ENCODE measurements at regions not wholly inside any gene's neighbourhood (a gene's known extent, or its start where the extent isn't known, plus 50 kb on each side); places are given as distances from the start of the nearest gene placed in this dataset.

DNA sequence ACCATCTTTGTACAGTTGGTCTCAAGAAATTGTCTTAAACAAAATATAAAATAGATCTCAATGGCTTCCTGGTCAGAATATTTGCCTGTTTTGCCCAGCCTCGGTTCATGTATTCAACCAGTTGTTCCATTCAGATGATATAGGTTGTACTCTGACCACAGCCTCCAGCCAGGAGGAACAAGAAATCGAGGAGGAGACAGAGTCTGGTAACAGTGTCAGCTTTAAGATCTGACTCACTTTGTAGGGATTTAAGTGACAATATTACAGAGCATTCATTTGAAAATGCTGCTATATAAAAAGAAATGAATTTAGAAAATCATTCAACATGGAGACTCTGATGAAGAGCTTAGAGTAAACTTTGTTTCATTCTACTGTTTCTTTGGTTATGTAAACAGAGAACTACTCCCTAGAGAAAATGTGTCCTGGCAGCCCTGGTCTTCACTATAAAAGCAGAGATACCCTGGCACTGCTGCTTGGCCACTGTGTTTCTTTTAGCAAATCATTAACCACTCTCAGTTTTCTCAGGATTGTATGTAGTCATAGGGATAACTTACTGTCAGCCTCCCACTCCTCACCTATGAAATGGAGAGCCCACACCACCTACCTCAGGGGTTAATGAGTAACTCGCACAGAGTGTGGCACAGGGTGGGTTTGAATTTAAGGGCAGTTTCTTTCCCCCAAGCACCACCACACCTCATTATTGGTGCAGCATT is 53.5 kb downstream of the PAGE2 start:
- Histone ChIP-seq H2AFZ (ENCODE audit: low read length) (no peak overlapping the region), H3F3A (ENCODE audit: insufficient read depth, low read length) (no peaks in the 10 kb centered on the region), H3K79me2 (ENCODE audit: low read length) (no peaks in the 10 kb centered on the region), H3K27me3 (replicated peaks; ENCODE audit: insufficient read depth, low read length) (no peaks in the 10 kb centered on the region), H3K27ac (ENCODE audit: low read length) (no peak overlapping the region), H3K4me1 (ENCODE audit: low read length) (no peaks in the 10 kb centered on the region), H3K4me3 (ENCODE audit: low read length) (no peak overlapping the region), H3K9ac (ENCODE audit: low read length) (no peak overlapping the region), H3K9me3 (replicated peaks; ENCODE audit: insufficient read depth, low read length) (no peaks in the 10 kb centered on the region), H3K36me3 (replicated peaks; ENCODE audit: insufficient read depth, low read length) (no peaks in the 10 kb centered on the region), H4K20me1 (ENCODE audit: insufficient read depth, low read length) (no peaks in the 10 kb centered on the region), H3K9me2 (replicated peaks; ENCODE audit: insufficient read depth, low read length) (no peaks in the 10 kb centered on the region), H3K4me2 (ENCODE audit: low read depth, low read length) (no peak overlapping the region)
- DNase-seq, result no peak
- no peak for TF ChIP-seq EZH2phosphoT487 (IDR thresholded peaks at IDR 0.05; ENCODE audit: low read length)

DNA sequence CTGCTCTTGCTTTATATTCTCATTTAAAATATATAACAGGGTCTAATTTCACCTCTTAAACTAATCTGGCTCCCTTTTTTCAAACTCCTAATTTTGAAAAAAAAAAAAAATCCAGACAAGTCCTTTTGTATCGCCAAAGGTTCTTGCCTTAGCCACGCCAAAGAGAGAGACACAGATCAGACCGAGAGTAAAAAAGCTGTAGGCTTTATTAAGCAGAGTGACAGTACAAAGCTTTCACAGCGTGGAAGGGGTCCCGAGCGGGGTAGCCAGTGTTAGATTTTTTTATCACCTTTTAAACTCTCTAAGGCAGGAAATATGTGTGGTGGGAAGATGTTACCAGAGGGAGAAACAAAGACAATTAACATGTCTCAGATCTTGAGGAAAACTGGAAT is 54.1 kb downstream of the PAGE2 start:
- Histone ChIP-seq H3K9me3 (replicated peaks; ENCODE audit: insufficient read depth, low read length) (no peaks in the 10 kb centered on the region), H3F3A (ENCODE audit: insufficient read depth, low read length) (no peaks in the 10 kb centered on the region), H3K4me3 (ENCODE audit: low read length) (no peak overlapping the region), H3K9me2 (replicated peaks; ENCODE audit: insufficient read depth, low read length) (no peaks in the 10 kb centered on the region), H4K20me1 (ENCODE audit: insufficient read depth, low read length) (no peaks in the 10 kb centered on the region), H3K79me2 (ENCODE audit: low read length) (no peaks in the 10 kb centered on the region), H3K4me1 (ENCODE audit: low read length) (no peaks in the 10 kb centered on the region), H3K4me2 (ENCODE audit: low read depth, low read length) (no peak overlapping the region), H3K27me3 (replicated peaks; ENCODE audit: insufficient read depth, low read length) (no peaks in the 10 kb centered on the region), H3K27ac (ENCODE audit: low read length) (no peak overlapping the region), H2AFZ (ENCODE audit: low read length) (no peak overlapping the region), H3K36me3 (replicated peaks; ENCODE audit: insufficient read depth, low read length) (no peaks in the 10 kb centered on the region), H3K9ac (ENCODE audit: low read length) (no peak overlapping the region)
- TF ChIP-seq EZH2phosphoT487 (IDR thresholded peaks at IDR 0.05; ENCODE audit: low read length) (no peak), EZH2 (optimal IDR thresholded peaks at IDR 0.05; ENCODE audit: low read depth, low read length) (no peak)
- TF ChIP-seq, protein P1, sequence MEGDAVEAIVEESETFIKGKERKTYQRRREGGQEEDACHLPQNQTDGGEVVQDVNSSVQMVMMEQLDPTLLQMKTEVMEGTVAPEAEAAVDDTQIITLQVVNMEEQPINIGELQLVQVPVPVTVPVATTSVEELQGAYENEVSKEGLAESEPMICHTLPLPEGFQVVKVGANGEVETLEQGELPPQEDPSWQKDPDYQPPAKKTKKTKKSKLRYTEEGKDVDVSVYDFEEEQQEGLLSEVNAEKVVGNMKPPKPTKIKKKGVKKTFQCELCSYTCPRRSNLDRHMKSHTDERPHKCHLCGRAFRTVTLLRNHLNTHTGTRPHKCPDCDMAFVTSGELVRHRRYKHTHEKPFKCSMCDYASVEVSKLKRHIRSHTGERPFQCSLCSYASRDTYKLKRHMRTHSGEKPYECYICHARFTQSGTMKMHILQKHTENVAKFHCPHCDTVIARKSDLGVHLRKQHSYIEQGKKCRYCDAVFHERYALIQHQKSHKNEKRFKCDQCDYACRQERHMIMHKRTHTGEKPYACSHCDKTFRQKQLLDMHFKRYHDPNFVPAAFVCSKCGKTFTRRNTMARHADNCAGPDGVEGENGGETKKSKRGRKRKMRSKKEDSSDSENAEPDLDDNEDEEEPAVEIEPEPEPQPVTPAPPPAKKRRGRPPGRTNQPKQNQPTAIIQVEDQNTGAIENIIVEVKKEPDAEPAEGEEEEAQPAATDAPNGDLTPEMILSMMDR (IDR thresholded peaks at IDR 0.05; ENCODE audit: low read length), result no peak
- DNase-seq, result no peak

DNA sequence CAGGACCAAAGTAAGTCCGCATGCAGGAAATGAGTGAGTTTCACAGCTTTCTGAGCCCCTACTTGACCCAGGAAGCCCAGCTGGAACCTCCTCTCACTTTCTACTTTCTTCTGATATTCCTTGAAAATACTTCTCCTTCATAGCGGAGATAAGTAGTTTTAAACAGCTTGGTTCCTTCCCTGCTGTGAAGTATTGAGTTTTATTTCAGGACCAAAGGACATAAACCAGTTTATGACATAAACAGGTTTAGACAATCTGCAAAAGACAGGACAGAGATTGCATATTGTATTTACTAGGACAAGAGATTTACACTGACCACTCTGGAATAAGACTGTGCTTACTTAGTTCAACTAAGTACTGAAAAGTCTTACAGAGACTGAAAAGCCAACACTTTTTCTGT is 54.8 kb downstream of the PAGE2 start:
- Histone ChIP-seq H3K27ac (ENCODE audit: low read length) (no peak overlapping the region), H3F3A (ENCODE audit: insufficient read depth, low read length) (no peaks in the 10 kb centered on the region), H3K36me3 (replicated peaks; ENCODE audit: insufficient read depth, low read length) (no peaks in the 10 kb centered on the region), H4K20me1 (ENCODE audit: insufficient read depth, low read length) (no peaks in the 10 kb centered on the region), H3K4me1 (ENCODE audit: low read length) (no peaks in the 10 kb centered on the region), H3K4me2 (ENCODE audit: low read depth, low read length) (no peak overlapping the region), H3K27me3 (replicated peaks; ENCODE audit: insufficient read depth, low read length) (no peaks in the 10 kb centered on the region), H3K79me2 (ENCODE audit: low read length) (no peaks in the 10 kb centered on the region), H3K4me3 (ENCODE audit: low read length) (no peak overlapping the region), H3K9me3 (replicated peaks; ENCODE audit: insufficient read depth, low read length) (no peaks in the 10 kb centered on the region), H3K9ac (ENCODE audit: low read length) (no peak overlapping the region), H3K9me2 (replicated peaks; ENCODE audit: insufficient read depth, low read length) (no peaks in the 10 kb centered on the region), H2AFZ (ENCODE audit: low read length) (no peak overlapping the region)
- DNase-seq, result no peak
- TF ChIP-seq EZH2 (optimal IDR thresholded peaks at IDR 0.05; ENCODE audit: low read depth, low read length) (no peak), EZH2phosphoT487 (IDR thresholded peaks at IDR 0.05; ENCODE audit: low read length) (no peak)
- TF ChIP-seq, protein P1 (IDR thresholded peaks at IDR 0.05; ENCODE audit: low read length), result no peak

DNA sequence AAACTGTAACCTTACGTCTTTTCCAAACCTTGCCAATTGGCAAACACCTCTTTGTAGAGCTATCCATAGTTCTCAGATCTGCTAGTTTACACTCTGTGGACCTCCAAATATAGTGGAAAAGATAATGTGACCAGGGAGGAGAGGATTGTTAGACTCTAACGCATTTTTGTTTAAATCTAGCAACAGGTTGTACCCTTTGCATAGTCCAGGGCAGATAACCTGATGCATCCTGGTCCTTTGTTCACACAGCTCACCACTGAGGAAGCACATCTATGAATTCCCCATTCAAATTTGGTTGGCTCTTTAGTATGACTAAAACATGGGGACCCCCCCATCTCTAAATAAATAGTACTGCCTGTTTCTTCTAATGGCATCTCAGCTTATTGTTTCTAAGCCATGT is 55.9 kb downstream of the PAGE2 start:
- Histone ChIP-seq H3F3A (ENCODE audit: insufficient read depth, low read length) (no peaks in the 10 kb centered on the region), H3K4me1 (ENCODE audit: low read length) (no peaks in the 10 kb centered on the region)

More for the DNA sequence above, 55.9 kb downstream of the PAGE2 start:
- no peak overlapping the region for H2AFZ ChIP-seq (ENCODE audit: low read length)
- no peaks in the 10 kb centered on the region for H3K27me3 ChIP-seq (replicated peaks; ENCODE audit: insufficient read depth, low read length)
- H3K27ac ChIP-seq (ENCODE audit: low read length), result no peak overlapping the region
- H3K36me3 ChIP-seq (replicated peaks; ENCODE audit: insufficient read depth, low read length), result no peaks in the 10 kb centered on the region
- no peak overlapping the region for H3K9ac ChIP-seq (ENCODE audit: low read length)
- H3K9me3 ChIP-seq (replicated peaks; ENCODE audit: insufficient read depth, low read length), result no peaks in the 10 kb centered on the region
- H3K4me3 ChIP-seq (ENCODE audit: low read length), result no peak overlapping the region
- DNase-seq, result no peak
- H3K9me2 ChIP-seq (replicated peaks; ENCODE audit: insufficient read depth, low read length), result no peaks in the 10 kb centered on the region
- H3K79me2 ChIP-seq (ENCODE audit: low read length), result no peaks in the 10 kb centered on the region
- TF ChIP-seq EZH2 (optimal IDR thresholded peaks at IDR 0.05; ENCODE audit: low read depth, low read length) (no peak), EZH2phosphoT487 (IDR thresholded peaks at IDR 0.05; ENCODE audit: low read length) (no peak)
- TF ChIP-seq, protein P1 (IDR thresholded peaks at IDR 0.05; ENCODE audit: low read length), result no peak
- H4K20me1 ChIP-seq (ENCODE audit: insufficient read depth, low read length), result no peaks in the 10 kb centered on the region
- H3K4me2 ChIP-seq (ENCODE audit: low read depth, low read length), result no peak overlapping the region
